Liver (tissue), 8 donors: ENCODE measurements at regions not wholly inside any gene's neighbourhood (a gene's known extent, or its start where the extent isn't known, plus 50 kb on each side); places are given as distances from the start of the nearest gene placed in this dataset.

ENCODE experiments used
- DNase-seq: peaks from one replicate; pipeline ENCODE4 v3.0.0-alpha.2; 2017; ENCODE audit warnings: low spot score
- H3K27ac ChIP-seq, 2 donors: one replicate each; pipeline ENCODE4 v1.7.0; 2013; ENCODE audit warnings: inconsistent platforms in 2 of 2, low read length in 2 of 2, control low read depth in 1 of 2, low read depth in 1 of 2, mild to moderate bottlenecking in 1 of 2
- H3K27me3 ChIP-seq, 4 donors: one replicate each; pipeline versions ENCODE4 v1.6.1 to v1.7.0; 2013; ENCODE audit warnings: low read length in 3 of 4, inconsistent platforms in 1 of 4, mild to moderate bottlenecking in 1 of 4, moderate library complexity in 1 of 4; ENCODE audit not compliant: control insufficient read depth in 4 of 4, insufficient read depth in 4 of 4
- H3K36me3 ChIP-seq, 4 donors: one replicate each; pipeline versions ENCODE4 v1.6.1 to v1.7.0; 2013; ENCODE audit warnings: low read length in 3 of 4, mild to moderate bottlenecking in 3 of 4, low read depth in 1 of 4, moderate library complexity in 1 of 4; ENCODE audit not compliant: control insufficient read depth in 4 of 4, insufficient read depth in 3 of 4
- H3K4me1 ChIP-seq, 4 donors: one replicate each; pipeline versions ENCODE4 v1.6.1 to v1.7.0; 2013; ENCODE audit warnings: low read length in 3 of 4, mild to moderate bottlenecking in 3 of 4, moderate library complexity in 1 of 4; ENCODE audit not compliant: control insufficient read depth in 4 of 4, insufficient read depth in 4 of 4
- H3K4me3 ChIP-seq, 3 donors: one replicate each; pipeline versions ENCODE4 v1.6.1 to v1.7.0; 2013; ENCODE audit warnings: low read length in 3 of 3, control low read depth in 1 of 3, low read depth in 1 of 3, mild to moderate bottlenecking in 1 of 3
- H3K9ac ChIP-seq, 2 donors: one replicate each; pipeline ENCODE4 v1.7.0; 2013; ENCODE audit warnings: low read length in 2 of 2, mild to moderate bottlenecking in 2 of 2, moderate library complexity in 2 of 2, control low read depth in 1 of 2, low read depth in 1 of 2
- H3K9me3 ChIP-seq, 4 donors: one replicate each; pipeline versions ENCODE4 v1.6.1 to v1.7.0; 2013; ENCODE audit warnings: low read length in 3 of 4; ENCODE audit not compliant: control insufficient read depth in 4 of 4
- EGR1 ChIP-seq, 2 donors: IDR thresholded peaks; 2 replicates each; pipeline ENCODE4 v1.6.1; 2016 to 2018; ENCODE audit warnings: antibody characterized with exemption in 2 of 2, low read depth in 2 of 2
- FOXA1 ChIP-seq: IDR thresholded peaks from 2 replicates; pipeline ENCODE4 v1.6.1; 2016; ENCODE audit warnings: antibody characterized with exemption
- HNF4A ChIP-seq, 2 donors: conservative IDR thresholded peaks; 2 replicates each; pipeline ENCODE4 v1.6.1; 2016; ENCODE audit warnings: antibody characterized with exemption in 2 of 2, mild to moderate bottlenecking in 2 of 2
- NR2F2 ChIP-seq: IDR thresholded peaks from 2 replicates; pipeline ENCODE4 v1.6.1; 2016; ENCODE audit warnings: antibody characterized with exemption
- RXRA ChIP-seq, 2 donors: IDR thresholded peaks; 2 replicates each; pipeline ENCODE4 v1.6.1; 2017 to 2018; ENCODE audit warnings: antibody characterized with exemption in 2 of 2, mild to moderate bottlenecking in 1 of 2
- TAF1 ChIP-seq: conservative IDR thresholded peaks from 2 replicates; pipeline ENCODE4 v1.6.1; 2016; ENCODE audit warnings: antibody characterized with exemption, mild to moderate bottlenecking
- YY1 ChIP-seq: IDR thresholded peaks from 2 replicates; pipeline ENCODE4 v1.6.1; 2016; ENCODE audit warnings: antibody characterized with exemption, mild to moderate bottlenecking
- WGBS: extraction: QIAGEN DNeasy Blood & Tissue Kit; methylation state at CpG from one replicate; pipeline ENCODE4 v1.1.7; 2013; 5-methylcytosine and 5-hydroxymethylcytosine counted together
- TF ChIP-seq, protein P1 (sequence below): IDR thresholded peaks from 2 replicates; pipeline ENCODE4 v1.6.1; 2016; ENCODE audit warnings: antibody characterized with exemption
- TF ChIP-seq, protein P2 (sequence below): fragments of 150-350 bp; IDR thresholded peaks from 2 replicates; pipeline ENCODE4 v1.5.1; 2017; ENCODE audit warnings: improper control_type of control experiment, low read depth, low read length; ENCODE audit not compliant: missing input control
- TF ChIP-seq, protein P3 (sequence below): IDR thresholded peaks from 2 replicates; pipeline ENCODE4 v1.6.1; 2016; ENCODE audit warnings: antibody characterized with exemption, mild to moderate bottlenecking
- TF ChIP-seq, protein P4 (sequence below): IDR thresholded peaks from 2 replicates; pipeline ENCODE4 v1.6.1; 2016; ENCODE audit warnings: antibody characterized with exemption
- donor health status: healthy.
- donor health status: healthy.
- donor health status: healthy.
- donor health status: healthy.
- donor health status: healthy.

DNA sequence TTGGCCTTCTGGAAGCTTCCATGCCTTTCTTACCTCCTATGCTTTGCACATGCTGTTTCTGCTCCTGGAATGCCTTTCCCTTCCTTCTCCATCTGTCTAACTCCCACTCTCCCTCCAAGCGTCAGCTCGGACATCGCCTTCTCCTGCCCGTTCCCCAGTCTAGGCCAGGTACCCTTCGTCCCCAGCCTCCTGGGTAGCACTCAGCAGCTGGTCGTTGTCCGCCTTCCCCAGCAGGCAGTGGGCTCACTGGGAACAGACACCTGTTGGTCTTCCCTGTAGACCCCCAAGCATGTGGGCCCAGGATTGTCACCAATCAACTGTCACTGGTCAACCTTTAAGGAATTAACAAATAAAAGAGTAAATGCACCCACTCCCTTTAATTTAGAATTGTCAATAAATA is 202.2 kb downstream of the RGS3 start:
- Histone ChIP-seq H3K27ac (no peak overlapping the region), H3K36me3 (no peaks in the 10 kb centered on the region), H3K4me1 (no peaks in the 10 kb centered on the region), H3K4me3 (no peak overlapping the region), H3K9me3 (no peaks in the 10 kb centered on the region), H3K9ac (no peak overlapping the region), H3K27me3 (no peaks in the 10 kb centered on the region)
- WGBS, result 97% methylated on average over 7 of the region's 7 CpGs
- DNase-seq, result no peak
- TF ChIP-seq NR2F2 (no peak), HNF4A (conservative IDR thresholded peaks at IDR 0.05) (no peak), RXRA (IDR thresholded peaks at IDR 0.05) (no peak), TAF1 (no peak), YY1 (no peak), FOXA1 (no peak), EGR1 (IDR thresholded peaks at IDR 0.05; ENCODE audit: low read depth in 2 of 2) (no peak)
- TF ChIP-seq, protein P1, sequence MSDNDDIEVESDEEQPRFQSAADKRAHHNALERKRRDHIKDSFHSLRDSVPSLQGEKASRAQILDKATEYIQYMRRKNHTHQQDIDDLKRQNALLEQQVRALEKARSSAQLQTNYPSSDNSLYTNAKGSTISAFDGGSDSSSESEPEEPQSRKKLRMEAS, result no peak
- TF ChIP-seq, protein P2, sequence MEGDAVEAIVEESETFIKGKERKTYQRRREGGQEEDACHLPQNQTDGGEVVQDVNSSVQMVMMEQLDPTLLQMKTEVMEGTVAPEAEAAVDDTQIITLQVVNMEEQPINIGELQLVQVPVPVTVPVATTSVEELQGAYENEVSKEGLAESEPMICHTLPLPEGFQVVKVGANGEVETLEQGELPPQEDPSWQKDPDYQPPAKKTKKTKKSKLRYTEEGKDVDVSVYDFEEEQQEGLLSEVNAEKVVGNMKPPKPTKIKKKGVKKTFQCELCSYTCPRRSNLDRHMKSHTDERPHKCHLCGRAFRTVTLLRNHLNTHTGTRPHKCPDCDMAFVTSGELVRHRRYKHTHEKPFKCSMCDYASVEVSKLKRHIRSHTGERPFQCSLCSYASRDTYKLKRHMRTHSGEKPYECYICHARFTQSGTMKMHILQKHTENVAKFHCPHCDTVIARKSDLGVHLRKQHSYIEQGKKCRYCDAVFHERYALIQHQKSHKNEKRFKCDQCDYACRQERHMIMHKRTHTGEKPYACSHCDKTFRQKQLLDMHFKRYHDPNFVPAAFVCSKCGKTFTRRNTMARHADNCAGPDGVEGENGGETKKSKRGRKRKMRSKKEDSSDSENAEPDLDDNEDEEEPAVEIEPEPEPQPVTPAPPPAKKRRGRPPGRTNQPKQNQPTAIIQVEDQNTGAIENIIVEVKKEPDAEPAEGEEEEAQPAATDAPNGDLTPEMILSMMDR, result no peak
- TF ChIP-seq, protein P3, sequence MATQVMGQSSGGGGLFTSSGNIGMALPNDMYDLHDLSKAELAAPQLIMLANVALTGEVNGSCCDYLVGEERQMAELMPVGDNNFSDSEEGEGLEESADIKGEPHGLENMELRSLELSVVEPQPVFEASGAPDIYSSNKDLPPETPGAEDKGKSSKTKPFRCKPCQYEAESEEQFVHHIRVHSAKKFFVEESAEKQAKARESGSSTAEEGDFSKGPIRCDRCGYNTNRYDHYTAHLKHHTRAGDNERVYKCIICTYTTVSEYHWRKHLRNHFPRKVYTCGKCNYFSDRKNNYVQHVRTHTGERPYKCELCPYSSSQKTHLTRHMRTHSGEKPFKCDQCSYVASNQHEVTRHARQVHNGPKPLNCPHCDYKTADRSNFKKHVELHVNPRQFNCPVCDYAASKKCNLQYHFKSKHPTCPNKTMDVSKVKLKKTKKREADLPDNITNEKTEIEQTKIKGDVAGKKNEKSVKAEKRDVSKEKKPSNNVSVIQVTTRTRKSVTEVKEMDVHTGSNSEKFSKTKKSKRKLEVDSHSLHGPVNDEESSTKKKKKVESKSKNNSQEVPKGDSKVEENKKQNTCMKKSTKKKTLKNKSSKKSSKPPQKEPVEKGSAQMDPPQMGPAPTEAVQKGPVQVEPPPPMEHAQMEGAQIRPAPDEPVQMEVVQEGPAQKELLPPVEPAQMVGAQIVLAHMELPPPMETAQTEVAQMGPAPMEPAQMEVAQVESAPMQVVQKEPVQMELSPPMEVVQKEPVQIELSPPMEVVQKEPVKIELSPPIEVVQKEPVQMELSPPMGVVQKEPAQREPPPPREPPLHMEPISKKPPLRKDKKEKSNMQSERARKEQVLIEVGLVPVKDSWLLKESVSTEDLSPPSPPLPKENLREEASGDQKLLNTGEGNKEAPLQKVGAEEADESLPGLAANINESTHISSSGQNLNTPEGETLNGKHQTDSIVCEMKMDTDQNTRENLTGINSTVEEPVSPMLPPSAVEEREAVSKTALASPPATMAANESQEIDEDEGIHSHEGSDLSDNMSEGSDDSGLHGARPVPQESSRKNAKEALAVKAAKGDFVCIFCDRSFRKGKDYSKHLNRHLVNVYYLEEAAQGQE, result no peak
- TF ChIP-seq, protein P4, sequence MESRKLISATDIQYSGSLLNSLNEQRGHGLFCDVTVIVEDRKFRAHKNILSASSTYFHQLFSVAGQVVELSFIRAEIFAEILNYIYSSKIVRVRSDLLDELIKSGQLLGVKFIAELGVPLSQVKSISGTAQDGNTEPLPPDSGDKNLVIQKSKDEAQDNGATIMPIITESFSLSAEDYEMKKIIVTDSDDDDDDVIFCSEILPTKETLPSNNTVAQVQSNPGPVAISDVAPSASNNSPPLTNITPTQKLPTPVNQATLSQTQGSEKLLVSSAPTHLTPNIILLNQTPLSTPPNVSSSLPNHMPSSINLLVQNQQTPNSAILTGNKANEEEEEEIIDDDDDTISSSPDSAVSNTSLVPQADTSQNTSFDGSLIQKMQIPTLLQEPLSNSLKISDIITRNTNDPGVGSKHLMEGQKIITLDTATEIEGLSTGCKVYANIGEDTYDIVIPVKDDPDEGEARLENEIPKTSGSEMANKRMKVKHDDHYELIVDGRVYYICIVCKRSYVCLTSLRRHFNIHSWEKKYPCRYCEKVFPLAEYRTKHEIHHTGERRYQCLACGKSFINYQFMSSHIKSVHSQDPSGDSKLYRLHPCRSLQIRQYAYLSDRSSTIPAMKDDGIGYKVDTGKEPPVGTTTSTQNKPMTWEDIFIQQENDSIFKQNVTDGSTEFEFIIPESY, result no peak

DNA sequence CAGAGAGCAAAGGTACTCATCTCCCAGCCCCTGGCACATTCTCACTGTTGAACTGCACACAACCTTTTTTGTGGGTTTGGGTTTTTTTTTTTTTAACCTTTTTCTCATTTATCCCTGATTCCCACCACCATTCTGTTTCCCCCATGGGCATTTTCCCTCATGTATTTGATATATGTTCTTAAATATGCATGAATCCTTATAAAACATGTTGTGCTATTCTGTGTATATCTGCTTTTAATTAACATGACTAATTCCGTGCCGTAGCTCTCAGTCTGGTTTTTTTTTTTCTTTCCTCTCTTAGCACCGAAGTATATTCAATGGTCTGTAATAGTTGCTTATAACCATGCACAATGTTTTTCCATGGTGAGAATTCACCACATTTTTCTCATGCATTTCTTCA is 204.5 kb downstream of the RGS3 start:
- no peaks in the 10 kb centered on the region for H3K9me3 ChIP-seq
- 94% methylated on average over 3 of the region's 3 CpGs for WGBS
- H3K9ac ChIP-seq, result no peak overlapping the region
- H3K27ac ChIP-seq, result no peak overlapping the region
- DNase-seq, result no peak
- no peaks in the 10 kb centered on the region for H3K36me3 ChIP-seq
- no peak overlapping the region for H3K4me3 ChIP-seq
- no peak for TF ChIP-seq RXRA (IDR thresholded peaks at IDR 0.05)
- H3K4me1 ChIP-seq, result no peaks in the 10 kb centered on the region
- H3K27me3 ChIP-seq, result no peaks in the 10 kb centered on the region
